Heart left ventricle (tissue), 13 donors: ENCODE measurements at regions not wholly inside any gene's neighbourhood (a gene's known extent, or its start where the extent isn't known, plus 50 kb on each side); places are given as distances from the start of the nearest gene placed in this dataset.

ENCODE experiments used
- CTCF ChIP-seq, 12 donors: fragments of 200-600 bp; sonication (generic) in 4 of 12; IDR thresholded peaks; one replicate each; pipeline versions ENCODE4 v1.5.0 to v1.8.0; 2018 to 2022; ENCODE audit warnings: antibody characterized with exemption in 12 of 12, mild to moderate bottlenecking in 5 of 12
- POLR2A ChIP-seq, 2 donors: fragments of 450-650 bp; IDR thresholded peaks; one replicate each; pipeline ENCODE4 v1.6.1; 2017; ENCODE audit warnings: antibody characterized with exemption in 2 of 2, mild to moderate bottlenecking in 2 of 2, moderate library complexity in 2 of 2
- donor health status: ischemic (EF 13 %, LVEDD 7.1; RV severe dilation, severe dysfunction).
- donor health status: DM: no; HTN: yes; CAD: no.
- donor health status: DM: no; HTN: no; CAD: no.
- donor health status: ischemic (EF 25% LVEDD 6.9; RV normal size, moderate dysfunction).
- donor health status: ischemic (EF 25% LVEDD 5.7; RV mildly dilated, moderate dysfunction).
- donor health status: ischemic (EF 35%, LVEDD 5.7; RV mildly dilated, moderate dysfunction).
- donor health status: nonischemic (EF 11% LVEDD 7.7; RV severe dilation, severe dysfunction).
- donor health status: DM: yes; HTN: yes; CAD: no.
- donor health status: PGD.
- donor health status: ischemic (EF 29% LVEDD 5.4; RV normal size, mild dysfunction).
- donor health status: nonischemic (EF 23%, LVEDD 6.1; RV moderate dilation, normal function).

- TF ChIP-seq CTCF (IDR thresholded peaks at IDR 0.05) = no peak
- TF ChIP-seq POLR2A (IDR thresholded peaks at IDR 0.05) = no peak
Observed at GRCh38 chr14:100429537-100429936, 106.4 kb downstream of the SLC25A47 start.
